NCI-H2227 treated with DMSO at 0.1 percent for 48 hours (cell line): ENCODE measurements at regions not wholly inside any gene's neighbourhood (a gene's known extent, or its start where the extent isn't known, plus 50 kb on each side); places are given as distances from the start of the nearest gene placed in this dataset.
"Not testable (repeated sequence)": the region's sequence is repeated elsewhere in the genome, so short reads cannot be mapped to it uniquely, and the experiment has no call there.

Source experiments
- DNase-seq: peaks from one replicate; lab custom pipeline; 2025; lab: John Stamatoyannopoulos, UW

DNA sequence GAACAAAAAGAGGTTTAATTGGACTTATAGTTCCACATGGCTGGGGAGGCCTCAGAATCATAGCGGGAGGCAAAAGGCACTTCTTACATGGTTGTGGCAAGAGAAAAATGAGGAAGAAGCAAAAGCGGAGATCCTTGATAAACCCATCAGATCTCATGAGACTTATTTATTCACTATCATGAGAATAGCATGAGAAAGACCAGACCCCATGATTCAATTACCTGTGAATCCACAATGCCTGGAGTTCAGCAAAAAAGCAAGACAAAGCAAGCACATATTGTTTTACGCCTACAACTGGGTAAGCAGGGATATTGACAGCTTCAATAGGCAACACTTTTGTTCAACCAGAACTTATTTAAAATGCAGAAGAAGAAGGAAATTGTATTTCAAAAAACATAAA, 218.2 kb downstream of the RPL10L start:
- no peak for DNase-seq

- DNase-seq, result no peak
Observed at GRCh38 chr14:46432516-46432915, 219.1 kb downstream of the RPL10L start.

DNA sequence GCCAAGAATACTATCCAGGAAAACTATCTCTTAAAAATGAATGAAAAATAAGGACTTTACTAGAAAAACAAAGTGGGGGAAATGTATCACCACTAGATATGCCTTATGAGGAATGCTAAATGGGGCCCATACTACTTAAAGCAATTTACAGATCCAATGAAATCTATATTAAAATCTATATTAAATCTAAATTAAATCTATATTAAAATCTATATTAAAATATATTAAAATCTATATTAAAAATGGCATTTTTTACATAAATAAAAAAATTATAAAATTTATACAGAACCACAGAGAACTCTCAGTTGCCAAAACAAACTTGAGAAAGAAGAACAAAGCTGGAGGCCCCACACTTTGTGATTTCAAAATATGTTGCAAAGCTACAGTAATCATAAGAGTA, 234.5 kb downstream of the RPL10L start:
- DNase-seq, result no peak

DNA sequence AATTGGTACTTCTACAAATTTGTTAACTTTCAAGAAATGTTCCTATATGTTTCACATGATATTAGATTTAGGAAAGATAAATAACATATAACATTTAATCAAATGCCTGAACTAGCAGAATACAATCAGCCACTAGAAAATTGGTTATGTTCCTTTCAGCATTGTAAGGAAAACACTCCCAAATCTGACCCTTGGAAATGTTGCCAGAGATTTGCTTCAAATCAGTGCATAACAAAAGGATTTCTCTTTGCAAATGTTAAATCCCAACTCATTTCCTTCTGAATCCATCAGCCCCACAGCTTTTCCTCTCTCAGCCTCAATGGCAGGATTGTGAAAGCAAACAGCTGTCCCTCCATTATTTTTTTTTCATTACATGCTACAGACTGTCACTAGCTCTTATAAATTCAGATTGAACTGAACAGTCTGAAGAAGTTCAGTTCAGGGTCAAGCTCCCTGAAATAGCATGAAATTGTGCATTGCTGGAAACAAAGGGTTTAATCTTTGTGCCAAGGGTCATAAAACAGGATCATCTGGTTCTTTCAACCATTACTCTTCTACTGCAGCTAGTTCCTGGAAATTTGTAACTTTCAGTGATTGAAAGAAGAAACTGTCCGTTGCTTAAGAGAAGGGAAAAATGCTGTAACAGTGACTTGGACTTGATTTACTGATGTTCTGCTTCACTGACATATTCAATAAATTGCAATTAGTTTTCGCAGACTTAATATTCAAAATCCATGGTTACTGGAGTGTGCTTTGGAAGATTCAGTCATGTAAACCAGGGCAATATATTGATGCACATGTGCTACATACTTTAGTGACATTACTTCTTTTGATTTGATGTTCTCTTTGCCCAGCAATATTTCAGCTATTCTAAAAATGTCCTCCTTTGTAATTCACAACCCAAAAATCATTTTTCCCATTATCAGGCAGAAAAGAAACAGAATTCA, 246.4 kb downstream of the RPL10L start:
- no peak for DNase-seq

DNA sequence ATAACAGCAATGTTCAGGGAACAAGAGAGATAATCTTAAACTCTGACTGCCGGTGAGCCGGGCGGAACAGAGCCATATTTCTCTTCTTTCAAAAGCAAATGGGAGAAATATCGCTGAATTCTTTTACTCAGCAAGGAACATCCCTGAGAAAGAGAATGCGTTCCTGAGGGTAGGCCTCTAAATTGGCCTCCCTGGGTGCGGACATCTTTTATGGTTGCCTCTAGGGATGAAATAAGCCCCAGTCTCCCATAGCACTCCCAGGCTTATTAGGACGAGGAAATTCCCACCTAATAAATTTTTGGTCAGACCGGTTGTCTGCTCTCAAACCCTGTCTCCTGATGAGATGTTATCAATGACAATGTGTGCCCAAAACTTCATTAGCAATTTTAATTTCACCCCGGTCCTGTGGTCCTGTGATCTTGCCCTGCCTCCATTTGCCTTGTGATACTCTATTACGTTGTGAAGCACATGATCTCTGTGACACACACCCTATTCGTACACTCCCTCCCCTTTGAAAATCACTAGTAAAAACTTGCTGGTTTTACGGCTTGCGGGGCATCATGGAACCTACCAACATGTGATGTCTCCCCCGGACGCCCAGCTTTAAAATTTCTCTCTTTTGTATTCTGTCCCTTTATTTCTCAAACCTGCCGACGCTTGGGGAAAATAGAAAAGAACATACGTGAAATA, 249.4 kb downstream of the RPL10L start:
- not testable (repeated sequence) for DNase-seq

GRCh38 chr14:46401066-46401465, 250.5 kb downstream of the RPL10L start:
- no peak for DNase-seq

DNA sequence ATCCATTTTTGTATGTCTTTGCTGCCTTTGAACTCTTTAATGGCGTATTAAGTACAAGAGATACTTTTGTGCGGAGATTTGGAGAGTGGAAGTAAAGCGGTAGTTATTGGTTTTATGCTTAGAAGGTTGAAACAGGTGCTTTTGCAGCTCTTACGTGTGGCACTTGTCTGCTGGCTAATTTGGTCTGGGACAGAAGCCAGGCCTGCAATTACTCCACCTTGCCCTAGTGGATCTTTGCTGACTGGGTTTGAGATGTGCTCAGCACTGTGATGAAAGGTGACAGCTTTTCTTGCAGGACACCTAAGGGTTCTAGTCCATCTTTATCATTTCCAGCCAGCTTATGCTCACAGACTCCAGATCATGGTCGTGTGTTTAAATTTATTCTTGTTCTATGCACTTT, 252.5 kb downstream of the RPL10L start:
- DNase-seq, result no peak

- DNase-seq, result no peak
Observed at GRCh38 chr14:46384611-46385010, 267.0 kb downstream of the RPL10L start.

GRCh38 chr14:46381674-46382073, 269.9 kb downstream of the RPL10L start:
- no peak for DNase-seq

GRCh38 chr14:46378248-46378647, 273.3 kb downstream of the RPL10L start:
- DNase-seq, result no peak

- no peak for DNase-seq
Observed at GRCh38 chr14:46377305-46377704, 274.3 kb downstream of the RPL10L start.

GRCh38 chr14:46369391-46369790, 282.2 kb downstream of the RPL10L start:
- no peak for DNase-seq

DNA sequence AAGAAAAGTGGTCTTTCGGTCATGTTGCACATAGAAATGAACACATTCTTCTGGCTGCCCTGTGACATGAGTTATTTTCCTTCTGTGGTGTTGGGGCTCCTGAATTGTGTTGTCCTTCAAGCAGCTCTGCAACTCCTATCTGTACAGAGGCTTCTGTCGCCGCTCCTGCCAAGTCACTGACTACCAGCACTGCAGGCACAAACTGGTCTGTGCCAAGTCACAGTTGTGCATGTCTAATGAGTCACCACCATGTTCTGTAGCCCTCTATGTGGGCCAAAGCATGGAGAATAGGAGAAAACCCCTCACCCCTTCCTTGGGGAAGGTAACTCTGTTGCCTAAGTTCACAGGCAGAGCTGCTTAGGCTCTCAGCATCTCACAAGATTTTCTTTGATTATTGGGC, 283.3 kb downstream of the RPL10L start:
- DNase-seq, result no peak

GRCh38 chr14:46352844-46353243, 298.7 kb downstream of the RPL10L start:
- DNase-seq, result no peak

DNA sequence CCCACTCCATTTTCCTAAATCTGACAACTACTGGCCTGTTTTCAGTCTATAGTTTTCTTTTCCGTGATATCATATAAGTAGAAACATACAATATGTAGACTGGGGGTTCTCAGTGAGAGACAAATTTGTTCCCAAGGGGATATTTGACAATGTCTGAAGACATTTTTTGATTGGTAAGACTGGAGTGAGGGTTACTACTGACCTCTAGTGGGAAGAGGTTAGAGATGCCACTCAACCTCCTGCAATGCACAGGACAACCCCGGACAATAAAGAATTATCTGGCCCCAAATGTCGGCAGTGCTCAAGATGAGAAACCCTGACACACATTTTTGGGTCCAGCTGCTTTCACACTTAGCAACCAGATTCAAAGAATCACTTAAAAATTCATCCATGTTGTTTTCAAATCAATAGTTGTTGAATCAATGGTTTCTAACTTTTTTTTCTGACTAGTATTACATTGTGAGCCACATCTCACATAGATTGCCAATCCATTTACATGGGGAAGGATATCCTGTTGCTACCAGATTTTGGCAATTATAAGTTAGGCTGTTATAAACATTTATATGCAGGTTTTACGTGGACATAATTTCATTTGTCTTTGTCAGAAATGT, 307.1 kb downstream of the RPL10L start:
- DNase-seq, result no peak

DNA sequence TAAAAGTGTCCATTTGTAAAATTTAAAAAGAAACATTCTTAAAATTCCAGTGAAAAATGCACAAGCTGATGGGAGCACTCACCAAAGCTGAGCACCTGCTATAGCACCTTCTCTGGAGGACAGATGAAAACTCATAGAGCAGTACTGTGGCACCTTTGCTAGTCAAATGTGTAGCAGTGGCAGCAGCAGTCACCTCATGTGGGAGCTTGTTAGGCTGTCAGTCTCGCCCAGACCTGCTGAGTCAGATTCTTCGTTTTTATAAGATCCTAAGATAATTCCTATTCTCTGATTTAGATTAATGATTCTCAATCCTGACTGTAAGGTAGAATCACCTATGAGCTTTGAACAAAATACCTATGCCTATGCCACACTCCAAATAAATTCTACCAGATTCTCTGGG, 325.8 kb downstream of the RPL10L start:
- DNase-seq, result no peak

GRCh38 chr14:46325157-46325556, 326.4 kb downstream of the RPL10L start:
- no peak for DNase-seq

DNA sequence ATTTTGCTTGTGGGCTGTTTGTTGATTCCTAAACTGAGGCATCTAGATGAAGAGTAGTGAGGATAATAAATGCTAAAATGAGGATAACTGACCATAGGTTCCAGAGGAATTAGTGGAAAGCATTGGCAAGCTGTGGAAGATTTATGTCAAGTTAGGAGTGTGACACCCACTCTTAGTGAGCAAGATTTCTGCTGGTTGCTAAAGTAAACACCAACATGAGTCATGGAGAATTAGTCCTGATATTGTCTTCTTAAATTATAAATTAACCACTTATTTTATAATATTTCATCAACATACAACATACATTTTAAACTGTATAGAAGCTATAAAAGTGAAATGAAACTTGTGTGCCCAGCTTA, 328.2 kb downstream of the RPL10L start:
- DNase-seq, result no peak

- DNase-seq, result no peak
Observed at GRCh38 chr14:46322730-46323403, 328.7 kb downstream of the RPL10L start.

DNA sequence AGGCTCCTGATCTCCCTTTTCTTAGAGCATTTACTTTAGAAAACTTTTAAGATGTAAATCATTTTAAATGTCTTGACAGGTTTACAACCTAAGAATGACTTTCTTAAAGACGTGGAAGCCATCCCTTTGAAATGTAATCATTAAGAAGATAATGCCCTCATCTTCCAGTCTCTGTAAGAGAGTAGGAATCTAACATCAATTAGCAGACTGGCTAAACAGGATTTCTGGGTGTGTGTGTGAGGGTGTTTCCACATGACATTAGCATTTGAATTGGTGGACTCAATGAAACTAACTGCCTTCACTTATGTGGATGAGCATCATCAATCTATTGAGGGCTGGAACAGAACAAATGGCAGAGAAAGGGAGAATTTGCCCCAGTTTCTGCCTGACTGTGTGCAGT, 329.5 kb downstream of the RPL10L start:
- DNase-seq, result no peak

DNA sequence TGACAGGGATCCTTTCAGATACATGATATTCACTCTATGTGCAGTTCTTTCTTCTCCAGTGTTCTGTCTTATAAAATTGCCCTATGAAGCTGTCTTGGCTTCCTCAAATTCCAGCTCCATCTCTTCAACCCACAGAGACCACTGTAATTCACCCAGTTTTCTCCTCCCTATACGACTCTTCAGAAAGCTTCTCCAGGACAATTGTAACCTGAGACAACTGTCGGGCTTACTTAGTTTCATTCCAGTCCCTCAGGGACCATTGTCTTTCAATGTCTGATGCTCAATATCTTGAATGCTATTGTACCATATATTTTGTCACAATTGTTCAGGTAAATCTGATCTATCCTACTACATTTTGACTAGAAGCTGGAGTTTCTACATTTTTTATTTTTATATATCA, 345.3 kb downstream of the RPL10L start:
- DNase-seq, result no peak

DNA sequence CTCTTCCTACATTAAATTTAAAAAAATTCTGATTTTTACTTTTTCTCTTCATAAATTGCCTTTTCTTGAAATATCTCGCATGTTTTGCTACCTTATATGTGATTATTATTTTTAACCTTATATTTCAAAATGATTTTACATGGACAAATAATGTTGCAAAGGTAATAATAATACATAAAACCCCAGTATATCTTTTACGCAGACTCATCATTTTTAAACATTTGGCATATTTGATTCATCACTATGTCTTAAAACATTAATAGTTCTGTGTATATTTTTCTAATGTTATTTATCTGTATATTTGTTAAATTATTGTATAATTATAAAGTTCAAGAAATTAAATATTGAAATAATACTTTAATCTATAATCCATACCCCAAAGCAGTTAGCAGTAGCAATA, 350.8 kb downstream of the RPL10L start:
- DNase-seq, result no peak
